ENCODE measurements at regions not wholly inside any gene's neighbourhood (a gene's known extent, or its start where the extent isn't known, plus 50 kb on each side); places are given as distances from the start of the nearest gene placed in this dataset.
A peak's percentile ranks its signal among the peaks of the same experiment; 100 is the strongest.

DNA sequence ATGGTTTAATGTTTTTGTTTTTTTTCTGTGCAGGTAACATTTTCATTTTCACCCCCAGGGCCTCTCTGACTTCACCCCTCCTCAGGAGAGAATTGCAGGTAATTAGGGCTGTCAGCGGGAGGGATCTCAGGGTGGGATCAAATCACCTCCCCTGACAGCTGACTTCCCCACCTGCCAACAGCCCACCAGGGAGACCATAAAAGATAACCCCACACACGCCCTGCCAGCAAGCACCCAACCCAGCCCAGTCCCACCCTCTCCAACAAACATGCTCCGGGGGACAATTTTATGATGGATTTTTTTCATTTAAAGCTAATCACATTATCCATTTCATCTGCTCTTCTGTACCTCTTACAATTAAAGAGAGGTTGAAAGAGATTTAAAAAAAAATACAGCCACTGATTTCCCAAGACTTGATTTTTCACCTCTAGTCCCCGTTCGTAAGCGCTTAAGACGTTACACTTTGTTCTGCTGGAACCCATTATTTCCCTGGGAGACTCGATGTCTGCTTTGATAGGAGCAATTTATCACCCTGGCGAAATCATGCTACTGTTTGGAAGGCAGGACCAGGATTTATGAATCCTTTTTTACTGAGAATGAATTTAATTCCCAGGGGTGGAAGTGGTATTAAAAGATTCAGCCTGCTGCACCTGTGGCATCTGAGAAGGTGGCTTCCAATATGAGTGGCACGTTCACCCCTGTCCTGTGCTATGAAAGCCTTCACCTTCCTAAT is 232.9 kb upstream of the ID2 start:
- Histone ChIP-seq H3K9me2 (ENCODE audit: insufficient read depth) (no peaks in the 10 kb centered on the region), H3K9me3 (ENCODE audit: low read depth) (no peaks in the 10 kb centered on the region), H2AFZ (no peak overlapping the region), H3K79me2 (ENCODE audit: insufficient read depth) (no peaks in the 10 kb centered on the region), H3K4me2 (ENCODE audit: unreplicated experiment) (no peak overlapping the region), H4K20me1 (ENCODE audit: insufficient read depth) (no peaks in the 10 kb centered on the region), H3K9ac (no peak overlapping the region), H3F3A (ENCODE audit: insufficient read depth) (peaks cover 6% of the 10 kb centered on the region; the same call in 1 of the 2 replicates), H3K27ac (no peak overlapping the region), H3K4me3 (no peak overlapping the region), H3K36me3 (ENCODE audit: low read depth) (no peaks in the 10 kb centered on the region), H3K27me3 (replicated peaks; ENCODE audit: insufficient read depth) (no peaks in the 10 kb centered on the region), H3K4me1 (ENCODE audit: insufficient read depth) (peaks cover 23% of the 10 kb centered on the region)
- no peak for TF ChIP-seq EZH2phosphoT487 (IDR thresholded peaks at IDR 0.05; ENCODE audit: insufficient read depth, low read depth)
- no peak for TF ChIP-seq EZH2 (IDR thresholded peaks at IDR 0.05; ENCODE audit: insufficient read depth, poor library complexity, severe bottlenecking)
- in situ Hi-C loops (cut with MboI): no loop called here
- WGBS, 2 experiments (ENCODE audit: low coverage in 1 of 2, low lambda C conversion rate in 2 of 2, missing lambda C conversion rate in 2 of 2): 85 to 89% methylated on average over 10 of the region's 10 CpGs
- DNase-seq: no peak

- peaks cover 6% of the 10 kb centered on the region; the same call in 1 of the 2 replicates for H3F3A ChIP-seq (ENCODE audit: insufficient read depth)
- no peaks in the 10 kb centered on the region for H4K20me1 ChIP-seq (ENCODE audit: insufficient read depth)
- no peaks in the 10 kb centered on the region for H3K9me2 ChIP-seq (ENCODE audit: insufficient read depth)
- H2AFZ ChIP-seq: no peak overlapping the region
- DNase-seq: no peak
- no peaks in the 10 kb centered on the region for H3K36me3 ChIP-seq (ENCODE audit: low read depth)
- H3K9me3 ChIP-seq (ENCODE audit: low read depth): no peaks in the 10 kb centered on the region
- no peak overlapping the region for H3K27ac ChIP-seq
- H3K27me3 ChIP-seq (replicated peaks; ENCODE audit: insufficient read depth): no peaks in the 10 kb centered on the region
- TF ChIP-seq EZH2phosphoT487 (IDR thresholded peaks at IDR 0.05; ENCODE audit: insufficient read depth, low read depth) (no peak), EZH2 (IDR thresholded peaks at IDR 0.05; ENCODE audit: insufficient read depth, poor library complexity, severe bottlenecking) (no peak)
- H3K4me1 ChIP-seq (ENCODE audit: insufficient read depth): peaks cover 28% of the 10 kb centered on the region
- no peak overlapping the region for H3K4me2 ChIP-seq (ENCODE audit: unreplicated experiment)
- 92 to 95% methylated on average over 5 of the region's 5 CpGs for WGBS, 2 experiments (ENCODE audit: low coverage in 1 of 2, low lambda C conversion rate in 2 of 2, missing lambda C conversion rate in 2 of 2)
- no peaks in the 10 kb centered on the region for H3K79me2 ChIP-seq (ENCODE audit: insufficient read depth)
- H3K4me3 ChIP-seq: no peak overlapping the region
- no peak overlapping the region for H3K9ac ChIP-seq
- in situ Hi-C loops (cut with MboI): no loop called here
Observed at GRCh38 chr2:8451273-8451672, 230.6 kb upstream of the ID2 start.

DNA sequence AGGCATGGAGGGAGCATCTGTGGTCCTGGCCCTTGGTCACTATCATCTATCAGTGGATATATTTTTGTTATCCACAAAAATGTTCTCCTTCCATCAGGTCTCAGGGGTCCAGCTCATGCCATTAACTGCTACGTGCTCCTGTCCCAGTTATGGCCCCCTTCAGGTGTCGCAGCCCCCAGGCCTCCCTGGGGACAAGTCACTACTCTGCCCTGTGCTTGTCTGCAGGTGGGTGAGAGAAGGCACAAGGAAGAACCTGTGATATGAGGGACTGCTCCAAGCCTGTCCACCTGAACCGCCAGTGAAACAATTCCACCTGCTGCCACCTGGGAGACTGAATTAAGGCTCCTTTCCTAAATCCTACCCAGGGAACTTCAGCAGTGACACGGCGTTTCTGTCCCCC is 229.6 kb upstream of the ID2 start:
- no peak for DNase-seq
- no peak overlapping the region for H3K4me2 ChIP-seq (ENCODE audit: unreplicated experiment)
- no peaks in the 10 kb centered on the region for H3K36me3 ChIP-seq (ENCODE audit: low read depth)
- no peaks in the 10 kb centered on the region for H3K9me3 ChIP-seq (ENCODE audit: low read depth)
- H3K79me2 ChIP-seq (ENCODE audit: insufficient read depth): no peaks in the 10 kb centered on the region
- 73 to 74% methylated on average over 5 of the region's 5 CpGs for WGBS, 2 experiments (ENCODE audit: low coverage in 1 of 2, low lambda C conversion rate in 2 of 2, missing lambda C conversion rate in 2 of 2)
- H2AFZ ChIP-seq: no peak overlapping the region
- peaks cover 2% of the 10 kb centered on the region; the same call in 1 of the 2 replicates for H3F3A ChIP-seq (ENCODE audit: insufficient read depth)
- no peaks in the 10 kb centered on the region for H3K27me3 ChIP-seq (replicated peaks; ENCODE audit: insufficient read depth)
- no peak overlapping the region for H3K27ac ChIP-seq
- TF ChIP-seq EZH2phosphoT487 (IDR thresholded peaks at IDR 0.05; ENCODE audit: insufficient read depth, low read depth) (no peak), EZH2 (IDR thresholded peaks at IDR 0.05; ENCODE audit: insufficient read depth, poor library complexity, severe bottlenecking) (no peak)
- no peak overlapping the region for H3K4me3 ChIP-seq
- no peaks in the 10 kb centered on the region for H4K20me1 ChIP-seq (ENCODE audit: insufficient read depth)
- H3K4me1 ChIP-seq (ENCODE audit: insufficient read depth): peaks cover 20% of the 10 kb centered on the region
- no peak overlapping the region for H3K9ac ChIP-seq
- no peaks in the 10 kb centered on the region for H3K9me2 ChIP-seq (ENCODE audit: insufficient read depth)
- in situ Hi-C loops (cut with MboI): no loop called here

GRCh38 chr2:8452979-8453903 is 228.6 kb upstream of the ID2 start:
- no peak overlapping the region for H3K9ac ChIP-seq
- H3K4me2 ChIP-seq (ENCODE audit: unreplicated experiment): peak overlapping the region; percentile 39
- peak; percentile 79 for DNase-seq

More at GRCh38 chr2:8452979-8453903, 228.6 kb upstream of the ID2 start:
- no peaks in the 10 kb centered on the region for H4K20me1 ChIP-seq (ENCODE audit: insufficient read depth)
- H3K9me2 ChIP-seq (ENCODE audit: insufficient read depth): no peaks in the 10 kb centered on the region
- no peaks in the 10 kb centered on the region for H3K9me3 ChIP-seq (ENCODE audit: low read depth)
- H3K27me3 ChIP-seq (replicated peaks; ENCODE audit: insufficient read depth): no peaks in the 10 kb centered on the region
- H3F3A ChIP-seq (ENCODE audit: insufficient read depth): no peaks in the 10 kb centered on the region
- H2AFZ ChIP-seq: no peak overlapping the region
- in situ Hi-C loops (cut with MboI): no loop called here
- no peaks in the 10 kb centered on the region for H3K36me3 ChIP-seq (ENCODE audit: low read depth)
- peaks cover 11% of the 10 kb centered on the region; the same call in 1 of the 2 replicates for H3K4me1 ChIP-seq (ENCODE audit: insufficient read depth)
- H3K27ac ChIP-seq: no peak overlapping the region
- no peaks in the 10 kb centered on the region for H3K79me2 ChIP-seq (ENCODE audit: insufficient read depth)
- no peak overlapping the region for H3K4me3 ChIP-seq
- 46 to 47% methylated on average over 15 of the region's 15 CpGs for WGBS, 2 experiments (ENCODE audit: low coverage in 1 of 2, low lambda C conversion rate in 2 of 2, missing lambda C conversion rate in 2 of 2)
- TF ChIP-seq EZH2 (IDR thresholded peaks at IDR 0.05; ENCODE audit: insufficient read depth, poor library complexity, severe bottlenecking) (no peak), EZH2phosphoT487 (IDR thresholded peaks at IDR 0.05; ENCODE audit: insufficient read depth, low read depth) (no peak)

Measured in GM23248 (cell line).